ENCODE measurements at regions not wholly inside any gene's neighbourhood (a gene's known extent, or its start where the extent isn't known, plus 50 kb on each side); places are given as distances from the start of the nearest gene placed in this dataset.

DNA sequence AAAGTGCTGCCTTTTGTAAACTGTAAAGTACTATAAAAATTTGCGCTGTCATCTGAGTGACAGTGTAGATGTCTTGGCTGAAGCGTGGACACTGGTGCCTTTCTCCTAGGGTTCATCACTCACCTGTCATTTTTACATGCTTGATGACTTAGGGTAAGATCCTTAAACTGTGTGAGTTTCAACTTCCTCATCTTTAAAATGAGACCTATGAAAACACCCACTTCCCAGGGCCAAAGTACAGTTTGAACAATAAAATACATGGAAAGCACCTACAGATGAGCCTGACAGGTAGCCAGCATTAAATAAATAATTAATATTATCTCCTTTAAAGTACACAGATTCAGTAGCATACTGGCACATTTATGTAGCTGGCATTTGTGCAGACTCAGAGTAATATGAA lies 309.9 kb downstream of the CHRM3 start:
- no peak for DNase-seq
- Mint-ChIP-seq H3K27ac (no peak overlapping the region), H3K36me3 (ENCODE audit: low read depth) (no peaks in the 10 kb centered on the region), H3K4me3 (no peak overlapping the region), H3K27me3 (no peaks in the 10 kb centered on the region), H3K9me3 (peaks cover 6% of the 10 kb centered on the region), H3K4me1 (no peaks in the 10 kb centered on the region)
- intact Hi-C loops (cut with micrococcal nuclease): no loop called here

DNA sequence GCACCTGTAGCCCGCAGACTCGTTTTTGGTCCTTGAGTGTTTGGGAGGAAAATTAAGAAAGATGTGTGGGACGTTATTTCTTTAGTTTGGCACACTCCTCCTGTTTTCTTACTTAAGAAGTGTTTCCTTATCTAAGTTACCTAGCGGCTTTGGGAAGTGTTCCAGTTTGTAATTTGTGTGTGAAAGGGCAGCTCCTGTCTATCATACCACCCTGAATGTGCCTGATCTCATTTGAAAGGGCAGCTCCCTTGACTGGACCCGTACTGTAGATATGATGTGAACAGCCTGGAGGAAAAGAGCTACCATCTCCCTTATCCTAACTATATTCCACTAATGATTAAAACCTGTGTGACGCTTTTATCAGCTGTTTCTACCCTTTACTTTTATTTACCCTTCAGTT lies 314.3 kb downstream of the CHRM3 start:
- intact Hi-C loops (cut with micrococcal nuclease): no loop called here
- Mint-ChIP-seq H3K4me3 (no peak overlapping the region), H3K27me3 (no peaks in the 10 kb centered on the region), H3K27ac (no peak overlapping the region), H3K36me3 (ENCODE audit: low read depth) (peaks cover 17% of the 10 kb centered on the region), H3K9me3 (peaks cover 14% of the 10 kb centered on the region), H3K4me1 (peaks cover 2% of the 10 kb centered on the region)
- no peak for DNase-seq

- no peak overlapping the region for H3K27ac Mint-ChIP-seq
- DNase-seq: no peak
- no peak overlapping the region for H3K4me3 Mint-ChIP-seq
- H3K36me3 Mint-ChIP-seq (ENCODE audit: low read depth): peaks cover 28% of the 10 kb centered on the region
- intact Hi-C loops (cut with micrococcal nuclease): no loop called here
- H3K4me1 Mint-ChIP-seq: peaks cover 3% of the 10 kb centered on the region
- H3K9me3 Mint-ChIP-seq: peaks cover 10% of the 10 kb centered on the region
- no peaks in the 10 kb centered on the region for H3K27me3 Mint-ChIP-seq
These were observed 316.7 kb downstream of the CHRM3 start for GRCh38 chr1:239703075-239703474.

- H3K27me3 Mint-ChIP-seq: no peaks in the 10 kb centered on the region
- H3K4me1 Mint-ChIP-seq: peaks cover 15% of the 10 kb centered on the region
- no peak overlapping the region for H3K27ac Mint-ChIP-seq
These were observed 320.0 kb downstream of the CHRM3 start for GRCh38 chr1:239706245-239706892.

GRCh38 chr1:239707615-239708014 lies 321.2 kb downstream of the CHRM3 start:
- Mint-ChIP-seq H3K4me1 (peaks cover 19% of the 10 kb centered on the region), H3K4me3 (no peak overlapping the region), H3K27me3 (no peaks in the 10 kb centered on the region), H3K9me3 (peaks cover 8% of the 10 kb centered on the region), H3K36me3 (ENCODE audit: low read depth) (peaks cover 48% of the 10 kb centered on the region), H3K27ac (no peak overlapping the region)
- intact Hi-C loops (cut with micrococcal nuclease): loop anchor here (2.0 kb wide), 1 partner anchor 15 kb away; no protein-coding TSS in a partner anchor
- DNase-seq: no peak

More at GRCh38 chr1:239706245-239706892, 320.0 kb downstream of the CHRM3 start:
- Mint-ChIP-seq H3K9me3 (peaks cover 9% of the 10 kb centered on the region), H3K36me3 (ENCODE audit: low read depth) (peaks cover 40% of the 10 kb centered on the region), H3K4me3 (no peak overlapping the region)
- no peak for DNase-seq
- intact Hi-C loops (cut with micrococcal nuclease): no loop called here

- peak overlapping the region; percentile 14 for H3K4me3 Mint-ChIP-seq
- peaks cover 8% of the 10 kb centered on the region for H3K9me3 Mint-ChIP-seq
- H3K27me3 Mint-ChIP-seq: no peaks in the 10 kb centered on the region
- no peak for DNase-seq
- H3K27ac Mint-ChIP-seq: peak overlapping the region; percentile 3
- intact Hi-C loops (cut with micrococcal nuclease): loop anchor here (1.0 to 2.0 kb wide), 2 partner anchors 9 to 14 kb away; no protein-coding TSS in a partner anchor
- peaks cover 55% of the 10 kb centered on the region for H3K36me3 Mint-ChIP-seq (ENCODE audit: low read depth)
- H3K4me1 Mint-ChIP-seq: peaks cover 19% of the 10 kb centered on the region
These were observed 322.3 kb downstream of the CHRM3 start for GRCh38 chr1:239708622-239709021.

- intact Hi-C loops (cut with micrococcal nuclease): no loop called here
- Mint-ChIP-seq H3K27me3 (no peaks in the 10 kb centered on the region), H3K9me3 (peaks cover 3% of the 10 kb centered on the region), H3K27ac (peak overlapping the region; percentile 12), H3K4me3 (no peak overlapping the region), H3K4me1 (peaks cover 17% of the 10 kb centered on the region), H3K36me3 (ENCODE audit: low read depth) (peaks cover 33% of the 10 kb centered on the region)
- no peak for DNase-seq
These were observed 325.4 kb downstream of the CHRM3 start for GRCh38 chr1:239711768-239712167.

DNA sequence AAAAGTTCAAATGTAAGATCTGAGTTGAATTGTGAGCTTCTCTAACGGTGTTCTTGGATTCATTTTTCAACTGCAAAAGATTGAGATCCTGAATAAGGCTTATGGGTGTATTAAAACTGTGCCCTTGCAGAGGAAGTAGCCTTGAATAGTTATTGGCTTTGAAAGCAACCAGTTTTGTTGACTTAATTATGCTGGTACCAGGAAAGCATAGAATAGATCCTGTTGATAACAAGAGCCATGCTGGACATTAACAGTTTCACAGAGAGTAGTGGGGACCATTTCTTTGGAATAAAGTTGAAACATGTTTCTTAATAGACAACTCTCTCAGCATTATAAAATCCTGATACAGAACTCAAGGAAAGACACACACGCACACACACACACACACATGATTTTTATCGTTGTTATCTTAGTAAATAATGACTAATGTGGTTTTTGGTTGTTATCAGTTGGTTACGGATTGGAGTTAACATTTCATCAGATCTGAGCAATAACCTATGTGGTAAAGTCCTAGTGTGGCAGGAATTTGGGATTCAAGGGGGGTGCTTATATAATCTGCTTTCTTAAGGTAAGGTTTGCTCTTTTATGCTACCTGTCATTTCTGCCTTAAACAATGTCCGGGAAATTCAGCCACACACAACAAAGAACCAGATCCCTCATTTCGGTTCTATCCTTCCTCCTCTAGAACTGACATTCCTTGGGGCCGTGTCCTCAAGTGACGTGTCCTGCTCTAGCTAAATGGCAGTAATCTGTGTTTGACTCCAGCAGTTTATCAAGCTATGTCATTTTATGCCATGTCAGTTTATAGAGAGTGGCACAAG lies 330.9 kb downstream of the CHRM3 start:
- H3K4me1 Mint-ChIP-seq: peaks cover 30% of the 10 kb centered on the region
- no peaks in the 10 kb centered on the region for H3K27me3 Mint-ChIP-seq
- H3K27ac Mint-ChIP-seq: peak overlapping the region; percentile 98
- DNase-seq: no peak
- intact Hi-C loops (cut with micrococcal nuclease): loop anchor here (1.0 kb wide), 1 partner anchor 8 kb away; no protein-coding TSS in a partner anchor
- peaks cover 10% of the 10 kb centered on the region for H3K36me3 Mint-ChIP-seq (ENCODE audit: low read depth)
- H3K9me3 Mint-ChIP-seq: no peaks in the 10 kb centered on the region
- H3K4me3 Mint-ChIP-seq: no peak overlapping the region

DNA sequence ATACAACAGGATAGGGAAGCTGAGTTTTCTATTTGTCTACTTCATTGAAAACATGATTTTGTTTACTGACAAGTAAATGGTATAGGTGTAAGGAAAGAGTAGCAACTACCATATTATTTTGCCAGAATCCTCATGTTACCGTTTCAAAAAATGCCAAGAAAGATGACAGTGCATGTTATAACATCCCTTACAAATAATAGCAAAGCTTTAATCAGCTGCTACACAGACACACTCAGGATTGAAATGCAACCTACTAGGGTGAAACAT lies 331.5 kb downstream of the CHRM3 start:
- Mint-ChIP-seq H3K4me1 (peaks cover 30% of the 10 kb centered on the region), H3K27me3 (no peaks in the 10 kb centered on the region), H3K4me3 (no peak overlapping the region), H3K9me3 (no peaks in the 10 kb centered on the region), H3K27ac (peak overlapping the region; percentile 98), H3K36me3 (ENCODE audit: low read depth) (peaks cover 8% of the 10 kb centered on the region)
- DNase-seq: no peak
- intact Hi-C loops (cut with micrococcal nuclease): loop anchor here (1.0 to 2.0 kb wide), 2 partner anchors 9 to 97 kb away; no protein-coding TSS in a partner anchor

GRCh38 chr1:239718571-239718970 lies 332.2 kb downstream of the CHRM3 start:
- DNase-seq: no peak
- Mint-ChIP-seq H3K4me1 (peaks cover 30% of the 10 kb centered on the region), H3K27ac (peak overlapping the region; percentile 98), H3K27me3 (no peaks in the 10 kb centered on the region), H3K4me3 (no peak overlapping the region), H3K36me3 (ENCODE audit: low read depth) (peaks cover 2% of the 10 kb centered on the region), H3K9me3 (no peaks in the 10 kb centered on the region)
- intact Hi-C loops (cut with micrococcal nuclease): loop anchor here (2.0 kb wide), 1 partner anchor 96 kb away; no protein-coding TSS in a partner anchor

GRCh38 chr1:239718997-239719628 lies 332.7 kb downstream of the CHRM3 start:
- DNase-seq: peak; percentile 82
- Mint-ChIP-seq H3K4me3 (no peak overlapping the region), H3K9me3 (no peaks in the 10 kb centered on the region), H3K36me3 (ENCODE audit: low read depth) (no peaks in the 10 kb centered on the region), H3K4me1 (peaks cover 30% of the 10 kb centered on the region), H3K27ac (peak overlapping the region; percentile 98), H3K27me3 (no peaks in the 10 kb centered on the region)
- intact Hi-C loops (cut with micrococcal nuclease): loop anchor here (1.0 to 2.0 kb wide), 2 partner anchors 96 to 171 kb away; no protein-coding TSS in a partner anchor

- Mint-ChIP-seq H3K4me1 (peaks cover 33% of the 10 kb centered on the region), H3K9me3 (no peaks in the 10 kb centered on the region), H3K36me3 (ENCODE audit: low read depth) (no peaks in the 10 kb centered on the region), H3K4me3 (no peak overlapping the region), H3K27ac (peak overlapping the region; percentile 98), H3K27me3 (no peaks in the 10 kb centered on the region)
- intact Hi-C loops (cut with micrococcal nuclease): loop anchor here (1.0 to 2.0 kb wide), 2 partner anchors 95 to 171 kb away; no protein-coding TSS in a partner anchor
- peak; percentile 89 for DNase-seq
These were observed 333.4 kb downstream of the CHRM3 start for GRCh38 chr1:239719642-239720258.

GRCh38 chr1:239722035-239722434 lies 335.7 kb downstream of the CHRM3 start:
- DNase-seq: no peak
- H3K4me3 Mint-ChIP-seq: no peak overlapping the region
- intact Hi-C loops (cut with micrococcal nuclease): loop anchor here (2.0 kb wide), 1 partner anchor 13 kb away; no protein-coding TSS in a partner anchor
- peaks cover 35% of the 10 kb centered on the region for H3K4me1 Mint-ChIP-seq
- no peaks in the 10 kb centered on the region for H3K27me3 Mint-ChIP-seq
- H3K36me3 Mint-ChIP-seq (ENCODE audit: low read depth): no peaks in the 10 kb centered on the region
- H3K9me3 Mint-ChIP-seq: no peaks in the 10 kb centered on the region
- peak overlapping the region; percentile 47 for H3K27ac Mint-ChIP-seq

Measured in activated CD4-positive, alpha-beta T cell treated with anti-CD3 and anti-CD28 coated beads, Interleukin-2, amount 10 ng/mL, durations not matched to agents 24 days and 14 days (primary cell).